H1 (cell line): ENCODE measurements at regions not wholly inside any gene's neighbourhood (a gene's known extent, or its start where the extent isn't known, plus 50 kb on each side); places are given as distances from the start of the nearest gene placed in this dataset.

Experiments
- CTCF ChIA-PET: fragments of 300-600 bp; sonication (Branson Sonifier 250); formaldehyde crosslinking; loops from one replicate; lab custom pipeline; 2021; ENCODE audit not compliant: partially characterized antibody; lab: Charles Lee
- POLR2A ChIA-PET: fragments of 300-600 bp; sonication (Branson Sonifier 250); formaldehyde crosslinking; loops from one replicate; lab custom pipeline; 2021; ENCODE audit warnings: inconsistent platforms; ENCODE audit not compliant: partially characterized antibody; lab: Charles Lee
- DNase-seq, 2 experiments: peaks; one replicate each; pipeline versions ENCODE4 v3.0.0 to v3.0.0-alpha.2; 2010 to 2022; ENCODE audit warnings: low spot score in 2 of 2, low read depth in 1 of 2, mixed read lengths in 1 of 2
- FAIRE-seq: peaks from 2 replicates; lab custom pipeline; 2011; peaks lifted over from hg19 to GRCh38; lab: Jason Lieb, UNC
- H2AFZ ChIP-seq: 2 replicates; pipeline ENCODE4 v1.8.1; 2012; ENCODE audit warnings: low read length, inconsistent platforms
- H2AK5ac ChIP-seq: 2 replicates; pipeline ENCODE4 v1.6.1; 2013; ENCODE audit warnings: low read depth, low read length
- H2BK120ac ChIP-seq: replicated peaks from 2 replicates; pipeline ENCODE3; 2013; ENCODE audit warnings: low read depth, low read length, inconsistent platforms
- H2BK12ac ChIP-seq: 2 replicates; pipeline ENCODE4 v1.6.1; 2013; ENCODE audit warnings: low read depth, low read length
- H2BK15ac ChIP-seq: 2 replicates; pipeline ENCODE4 v1.6.1; 2013; ENCODE audit warnings: low read length
- H2BK20ac ChIP-seq: 2 replicates; pipeline ENCODE4 v1.6.1; 2013; ENCODE audit warnings: low read length
- H2BK5ac ChIP-seq: 2 replicates; pipeline ENCODE4 v1.6.1; 2013; ENCODE audit warnings: low read depth, low read length
- H3K14ac ChIP-seq: 2 replicates; pipeline ENCODE4 v1.6.1; 2013; ENCODE audit warnings: inconsistent platforms; ENCODE audit not compliant: insufficient read length
- H3K18ac ChIP-seq: 2 replicates; pipeline ENCODE4 v1.6.1; 2013; ENCODE audit warnings: low read length; ENCODE audit errors: extremely low read depth
- H3K23ac ChIP-seq: 2 replicates; pipeline ENCODE4 v1.6.1; 2013; ENCODE audit warnings: inconsistent platforms; ENCODE audit not compliant: insufficient read length
- H3K23me2 ChIP-seq: 2 replicates; pipeline ENCODE4 v1.6.1; 2013; ENCODE audit warnings: low read depth, low read length
- H3K27ac ChIP-seq: 2 replicates; pipeline ENCODE4 v1.6.1; 2011; ENCODE audit warnings: low read depth, low read length, inconsistent platforms
- H3K27me3 ChIP-seq, 4 experiments: replicated peaks in 1 of 4; 1 replicate in 1 of 4; 2 replicates in 3 of 4; pipeline versions ENCODE4 v1.6.1 to v1.8.1; 2011 to 2013; ENCODE audit warnings: low read length in 3 of 4, mild to moderate bottlenecking in 3 of 4, inconsistent platforms in 2 of 4, mixed read lengths in 2 of 4, moderate library complexity in 1 of 4; ENCODE audit not compliant: control insufficient read depth in 3 of 4, insufficient read depth in 3 of 4; ENCODE audit errors: extremely low read depth in 1 of 4
- H3K36me3 ChIP-seq, 4 experiments: 2 replicates each; pipeline versions ENCODE4 v1.6.1 to v1.8.1; 2011 to 2013; ENCODE audit warnings: mild to moderate bottlenecking in 4 of 4, low read length in 3 of 4, moderate library complexity in 2 of 4, control low read depth in 1 of 4, inconsistent platforms in 1 of 4; ENCODE audit not compliant: insufficient read depth in 4 of 4, control insufficient read depth in 2 of 4
- H3K4ac ChIP-seq: replicated peaks from 2 replicates; pipeline ENCODE3; 2013; ENCODE audit warnings: low read length, low read depth, mixed read lengths, inconsistent platforms; ENCODE audit not compliant: insufficient read length
- H3K4me1 ChIP-seq, 4 experiments: replicated peaks in 1 of 4; 1 replicate in 1 of 4; 2 replicates in 3 of 4; pipeline versions ENCODE4 v1.6.1 to v1.8.1; 2011 to 2013; ENCODE audit warnings: low read length in 3 of 4, inconsistent platforms in 2 of 4, mixed read lengths in 1 of 4; ENCODE audit not compliant: insufficient read depth in 4 of 4, control insufficient read depth in 3 of 4
- H3K4me2 ChIP-seq, 2 experiments: 2 replicates each; pipeline versions ENCODE4 v1.6.1 to v1.8.1; 2011 to 2013; ENCODE audit warnings: low read depth in 2 of 2, low read length in 2 of 2, control low read depth in 1 of 2, inconsistent platforms in 1 of 2, mild to moderate bottlenecking in 1 of 2; ENCODE audit not compliant: insufficient read depth in 1 of 2
- H3K4me3 ChIP-seq, 4 experiments: fragments of 200-600, 300-600 bp in 1 of 4; sonication (generic), shearing (Covaris generic), sonication (Bioruptor Twin) in 1 of 4; 2 replicates each; pipeline versions ENCODE4 v1.5.1 to v1.8.1; 2011 to 2016; ENCODE audit warnings: low read length in 4 of 4, low read depth in 3 of 4, control low read depth in 2 of 4, inconsistent platforms in 2 of 4, mild to moderate bottlenecking in 2 of 4, mixed read lengths in 1 of 4, moderate library complexity in 1 of 4; ENCODE audit not compliant: insufficient read depth in 2 of 4; ENCODE audit errors: extremely low read depth in 1 of 4
- H3K56ac ChIP-seq: replicated peaks from 2 replicates; pipeline ENCODE3; 2013; ENCODE audit warnings: low read depth, mild to moderate bottlenecking, mixed read lengths, low read length, inconsistent platforms; ENCODE audit not compliant: insufficient read length
- H3K79me1 ChIP-seq: 2 replicates; pipeline ENCODE4 v1.6.1; 2013; ENCODE audit warnings: low read depth, low read length, control low read depth
- H3K79me2 ChIP-seq, 2 experiments: 2 replicates each; pipeline versions ENCODE4 v1.6.1 to v1.8.1; 2012 to 2013; ENCODE audit warnings: low read length in 2 of 2, mild to moderate bottlenecking in 2 of 2, inconsistent platforms in 1 of 2; ENCODE audit not compliant: insufficient read depth in 2 of 2, control insufficient read depth in 1 of 2
- H3K9ac ChIP-seq, 4 experiments: replicated peaks in 1 of 4; 1 replicate in 1 of 4; 2 replicates in 3 of 4; pipeline versions ENCODE4 v1.6.1 to v1.8.1; 2011 to 2013; ENCODE audit warnings: low read depth in 3 of 4, low read length in 3 of 4, control low read depth in 2 of 4, mild to moderate bottlenecking in 2 of 4, moderate library complexity in 2 of 4, inconsistent platforms in 1 of 4; ENCODE audit errors: extremely low read depth in 1 of 4
- H3K9me3 ChIP-seq, 2 experiments: 2 replicates each; pipeline versions ENCODE4 v1.6.1 to v1.8.1; 2012 to 2013; ENCODE audit warnings: mild to moderate bottlenecking in 2 of 2, moderate library complexity in 2 of 2, control low read depth in 1 of 2, inconsistent platforms in 1 of 2, low read depth in 1 of 2, low read length in 1 of 2, mixed read lengths in 1 of 2; ENCODE audit not compliant: insufficient read depth in 2 of 2
- H4K20me1 ChIP-seq, 2 experiments: replicated peaks in 1 of 2; 2 replicates each; pipeline versions ENCODE3 to v1.8.1; 2011 to 2013; ENCODE audit warnings: inconsistent platforms in 2 of 2, low read length in 2 of 2, mild to moderate bottlenecking in 1 of 2; ENCODE audit not compliant: insufficient read depth in 2 of 2, control insufficient read depth in 1 of 2
- H4K5ac ChIP-seq: 2 replicates; pipeline ENCODE4 v1.6.1; 2013; ENCODE audit warnings: low read length, low read depth, mixed read lengths, inconsistent platforms; ENCODE audit not compliant: insufficient read length
- H4K8ac ChIP-seq: 2 replicates; pipeline ENCODE4 v1.8.0; 2013; ENCODE audit warnings: mild to moderate bottlenecking, moderate library complexity, low read length, inconsistent platforms; ENCODE audit not compliant: insufficient read depth; ENCODE audit errors: extremely low read depth
- H4K91ac ChIP-seq: replicated peaks from 2 replicates; pipeline ENCODE3; 2013; ENCODE audit warnings: low read length, mixed read lengths, inconsistent platforms; ENCODE audit not compliant: insufficient read length
- BACH1 ChIP-seq: IDR thresholded peaks from 2 replicates; pipeline ENCODE4 v1.6.1; 2012; ENCODE audit warnings: low read length, improper control_type of control experiment
- CHD2 ChIP-seq: IDR thresholded peaks from 2 replicates; pipeline ENCODE4 v1.6.1; 2012; ENCODE audit warnings: low read length, improper control_type of control experiment
- CTBP2 ChIP-seq: IDR thresholded peaks from 2 replicates; pipeline ENCODE4 v1.7.0; 2011; ENCODE audit warnings: borderline replicate concordance, mild to moderate bottlenecking, moderate library complexity, mixed read lengths, low read length; ENCODE audit not compliant: insufficient read depth, insufficient read length
- EZH2 ChIP-seq: fragments of 200-600 bp; sonication (generic); IDR thresholded peaks from 2 replicates; pipeline ENCODE4 v1.7.1; 2012; ENCODE audit warnings: low read depth, mild to moderate bottlenecking, moderate library complexity, low read length, inconsistent platforms; ENCODE audit not compliant: severe bottlenecking
- FOSL1 ChIP-seq: IDR thresholded peaks from 2 replicates; pipeline ENCODE4 v1.6.1; 2011; ENCODE audit warnings: mild to moderate bottlenecking, low read depth, low read length, moderate library complexity; ENCODE audit not compliant: insufficient read depth
- KDM1A ChIP-seq: fragments of 200-600, 300-600 bp; sonication (generic); IDR thresholded peaks from 2 replicates; pipeline ENCODE4 v1.7.1; 2016; ENCODE audit warnings: mild to moderate bottlenecking, low read length, borderline replicate concordance
- PHF8 ChIP-seq: fragments of 200-600 bp; sonication (generic); conservative IDR thresholded peaks from 2 replicates; pipeline ENCODE4 v1.7.1; 2012; ENCODE audit warnings: low read depth, mild to moderate bottlenecking, inconsistent platforms, low read length, moderate library complexity
- POLR2AphosphoS5 ChIP-seq: IDR thresholded peaks from 2 replicates; pipeline ENCODE4 v1.6.1; 2011; ENCODE audit warnings: low read depth, low read length
- RBBP5 ChIP-seq: IDR thresholded peaks from 2 replicates; pipeline ENCODE4 v1.7.1; 2012; ENCODE audit warnings: low read depth, mild to moderate bottlenecking, inconsistent platforms, low read length, moderate library complexity, borderline replicate concordance
- RXRA ChIP-seq: IDR thresholded peaks from 2 replicates; pipeline ENCODE4 v1.6.1; 2011; ENCODE audit warnings: low read depth, mild to moderate bottlenecking, low read length, moderate library complexity; ENCODE audit not compliant: insufficient read depth
- SIRT6 ChIP-seq: IDR thresholded peaks from one replicate; pipeline ENCODE4 v1.7.1; 2012; ENCODE audit warnings: low read length, inconsistent platforms
- SIX5 ChIP-seq: IDR thresholded peaks from 2 replicates; pipeline ENCODE4 v1.6.1; 2011; ENCODE audit warnings: mild to moderate bottlenecking, low read depth, low read length
- TCF12 ChIP-seq: IDR thresholded peaks from 2 replicates; pipeline ENCODE4 v1.6.1; 2011; ENCODE audit warnings: low read depth, mild to moderate bottlenecking, low read length
- WGBS, 2 experiments: shearing (Covaris generic) in 1 of 2; methylation state at CpG; one replicate each; pipeline versions ENCODE4 v1.1.6 to v1.1.7; 2013 to 2015; ENCODE audit warnings: low lambda C conversion rate in 2 of 2, mixed read lengths in 2 of 2, inconsistent platforms in 1 of 2, low coverage in 1 of 2, missing lambda C conversion rate in 1 of 2; ENCODE audit not compliant: insufficient replicate concordance in 2 of 2, insufficient coverage in 1 of 2, insufficient read length in 1 of 2; ENCODE audit errors: extremely low coverage in 1 of 2, missing lambda C conversion rate in 1 of 2; 5-methylcytosine and 5-hydroxymethylcytosine counted together

DNA sequence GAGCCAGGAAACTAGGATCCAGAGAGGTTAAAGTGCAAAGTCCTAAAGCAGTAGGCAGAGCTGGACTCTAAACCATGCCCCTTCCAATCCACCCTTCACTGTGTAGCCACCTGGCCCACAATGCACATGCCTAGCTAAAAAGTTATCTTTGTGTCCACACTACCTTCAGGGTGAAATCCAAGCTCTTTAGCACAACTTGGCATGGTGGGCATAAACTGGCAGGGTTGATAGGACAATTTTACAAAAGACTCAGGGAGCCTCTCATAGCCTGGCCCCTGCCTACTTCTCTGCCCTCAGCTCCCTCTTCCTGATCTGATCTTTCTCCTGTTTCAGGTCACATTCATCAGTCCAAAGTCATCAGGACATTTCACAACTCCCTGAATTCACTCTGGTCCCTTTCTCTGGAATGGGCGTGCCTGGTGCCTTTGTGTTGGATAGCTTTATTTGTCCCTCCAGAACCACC lies 513.9 kb downstream of the OMA1 start:
- H3K23me2 ChIP-seq, result peaks cover 5% of the 10 kb centered on the region
- H3K4me1 ChIP-seq, result peaks cover 5 to 52% (median 23%) of the 10 kb centered on the region in 4 experiments
- peak overlapping the region; percentile 83 for H4K91ac ChIP-seq
- peak overlapping the region; percentile 39 for H3K18ac ChIP-seq
- H3K79me2 ChIP-seq, result no peaks in the 10 kb centered on the region
- ChIA-PET POLR2A (interaction anchor here (0.8 kb wide), 1 partner anchor 29 kb away, joined by 3 read pairs; no protein-coding TSS in a partner anchor), CTCF (interaction anchor here (1.0 to 2.3 kb wide), 9 partner anchors 11 to 66 kb away, joined by 3 to 7 read pairs (median 4); no protein-coding TSS in a partner anchor)
- H3K27me3 ChIP-seq, result no peaks in the 10 kb centered on the region
- no peak overlapping the region for H2AFZ ChIP-seq
- DNase-seq (no peak), FAIRE-seq (no peak)
- H3K9ac ChIP-seq, result no peak overlapping the region; a peak in 1 of 7 replicates
- no peak overlapping the region for H4K8ac ChIP-seq
- no peak overlapping the region for H3K4me3 ChIP-seq
- peak overlapping the region; percentile 57 to 70; a peak in 1 of 4 replicates for H3K4me2 ChIP-seq
- H2BK5ac ChIP-seq, result peak overlapping the region; percentile 88; the same call in 1 of the 2 replicates
- whole genome bisulfite sequencing, 2 experiments, result 100% methylated on average over 1 of the region's 1 CpG; no CpG with 5 or more reads in 1 of the 2 experiments
- no peak overlapping the region for H2AK5ac ChIP-seq
- peak overlapping the region; percentile 73; the same call in 1 of the 2 replicates for H2BK20ac ChIP-seq
- peak overlapping the region; percentile 30 for H2BK120ac ChIP-seq
- H3K56ac ChIP-seq, result no peak overlapping the region
- H3K4ac ChIP-seq, result peak overlapping the region; percentile 34
- no peak overlapping the region for H3K14ac ChIP-seq
- no peak overlapping the region for H3K23ac ChIP-seq
- TF ChIP-seq PHF8, result no peak
- no peak for TF ChIP-seq FOSL1
- no peak for TF ChIP-seq RBBP5
- TF ChIP-seq RXRA, result no peak
- TF ChIP-seq EZH2, result no peak
- no peak for TF ChIP-seq KDM1A
- no peak for TF ChIP-seq SIRT6
- TF ChIP-seq CTBP2, result no peak
- TF ChIP-seq TCF12, result no peak
- no peak for TF ChIP-seq BACH1
- no peak for TF ChIP-seq POLR2AphosphoS5
- no peak for TF ChIP-seq SIX5
- no peak for TF ChIP-seq CHD2
- TF ChIP-seq, all 59 proteins: peak for 0
- Histone ChIP-seq H3K36me3 (no peaks in the 10 kb centered on the region), H3K9me3 (no peaks in the 10 kb centered on the region), H4K5ac (peak overlapping the region; percentile 60), H2BK12ac (peak overlapping the region; percentile 72), H2BK15ac (no peak overlapping the region), H3K27ac (peak overlapping the region; percentile 2; the same call in 1 of the 2 replicates), H3K79me1 (no peaks in the 10 kb centered on the region), H4K20me1 (no peaks in the 10 kb centered on the region)
